ENCODE measurements at regions not wholly inside any gene's neighbourhood (a gene's known extent, or its start where the extent isn't known, plus 50 kb on each side); places are given as distances from the start of the nearest gene placed in this dataset.

- Histone ChIP-seq H4K20me1 (ENCODE audit: insufficient read depth, low read length) (no peaks in the 10 kb centered on the region), H3K4me2 (ENCODE audit: low read depth, low read length) (no peak overlapping the region), H3K4me1 (ENCODE audit: insufficient read depth, low read length) (no peaks in the 10 kb centered on the region), H3K36me3 (replicated peaks in 1 of 2; ENCODE audit: control insufficient read depth in 1 of 2, insufficient read depth in 2 of 2, low read length in 2 of 2) (no peaks in the 10 kb centered on the region), H3K9me3 (ENCODE audit: low read length) (no peaks in the 10 kb centered on the region), H3K27ac (ENCODE audit: extremely low read length, insufficient read depth, low read length) (no peak overlapping the region), H3K27me3 (ENCODE audit: control insufficient read depth in 1 of 2, insufficient read depth in 2 of 2, low read length in 2 of 2) (no peaks in the 10 kb centered on the region), H3K9ac (ENCODE audit: insufficient read depth, low read depth, low read length) (no peak overlapping the region), H3K4me3 (replicated peaks in 1 of 3; ENCODE audit: insufficient read depth in 1 of 3, low read depth in 2 of 3, low read length in 3 of 3) (no peak overlapping the region), H2AFZ (ENCODE audit: low read length) (no peak overlapping the region), H3K79me2 (ENCODE audit: insufficient read depth, low read length) (no peaks in the 10 kb centered on the region)
- DNase-seq (ENCODE audit: low spot score) (no peak), ATAC-seq (no peak), FAIRE-seq (no peak)
- ChIA-PET CTCF (ENCODE audit: low intra/inter-chr PET ratio, low total read pairs) (no interaction called here), POLR2A (no interaction called here)
- BruUV-seq (replicated peaks): no TSS peak
- 8% methylated on average over 1 of the region's 1 CpG for WGBS (ENCODE audit: low lambda C conversion rate)
- intact Hi-C loops (cut with micrococcal nuclease; ENCODE audit: unreplicated experiment): no loop called here
- in situ Hi-C loops (cut with HindIII; ENCODE audit: extremely low pct_ligation_motif_present, low pct_unique_long_range_greater_than_20kb): no loop called here
- TF ChIP-seq FOXK1 (CRISPR knock-in tag; IDR thresholded peaks at IDR 0.05; ENCODE audit: borderline replicate concordance, low read depth): no peak
- no peak for TF ChIP-seq ZNF562 (CRISPR knock-in tag; IDR thresholded peaks at IDR 0.05; ENCODE audit: borderline replicate concordance)
- TF ChIP-seq ZBTB37 (CRISPR knock-in tag; IDR thresholded peaks at IDR 0.05): no peak
- no peak for TF ChIP-seq RXRB (CRISPR knock-in tag; IDR thresholded peaks at IDR 0.05; ENCODE audit: borderline replicate concordance)
- no peak for TF ChIP-seq ZNF260 (CRISPR knock-in tag; IDR thresholded peaks at IDR 0.05; ENCODE audit: borderline replicate concordance, low read depth)
- TF ChIP-seq ZBTB8A (CRISPR knock-in tag; IDR thresholded peaks at IDR 0.05; ENCODE audit: borderline replicate concordance, low read depth): no peak
Measured at GRCh38 chr1:101476541-101476940, 239.7 kb downstream of the S1PR1 start.

GRCh38 chr1:101479945-101480344, 243.1 kb downstream of the S1PR1 start:
- in situ Hi-C loops (cut with HindIII; ENCODE audit: extremely low pct_ligation_motif_present, low pct_unique_long_range_greater_than_20kb) (no loop called here), intact Hi-C loops (cut with micrococcal nuclease; ENCODE audit: unreplicated experiment) (no loop called here)
- Histone ChIP-seq H3K4me3 (replicated peaks in 1 of 3; ENCODE audit: insufficient read depth in 1 of 3, low read depth in 2 of 3, low read length in 3 of 3) (no peak overlapping the region), H3K9ac (ENCODE audit: insufficient read depth, low read depth, low read length) (no peak overlapping the region), H3K4me2 (ENCODE audit: low read depth, low read length) (no peak overlapping the region), H3K27me3 (ENCODE audit: control insufficient read depth in 1 of 2, insufficient read depth in 2 of 2, low read length in 2 of 2) (no peaks in the 10 kb centered on the region), H3K27ac (ENCODE audit: extremely low read length, insufficient read depth, low read length) (no peak overlapping the region), H3K4me1 (ENCODE audit: insufficient read depth, low read length) (no peaks in the 10 kb centered on the region), H3K36me3 (replicated peaks in 1 of 2; ENCODE audit: control insufficient read depth in 1 of 2, insufficient read depth in 2 of 2, low read length in 2 of 2) (no peaks in the 10 kb centered on the region), H3K79me2 (ENCODE audit: insufficient read depth, low read length) (no peaks in the 10 kb centered on the region), H2AFZ (ENCODE audit: low read length) (no peak overlapping the region), H4K20me1 (ENCODE audit: insufficient read depth, low read length) (no peaks in the 10 kb centered on the region), H3K9me3 (ENCODE audit: low read length) (no peaks in the 10 kb centered on the region)
- ChIA-PET POLR2A (no interaction called here), CTCF (ENCODE audit: low intra/inter-chr PET ratio, low total read pairs) (no interaction called here)
- DNase-seq (ENCODE audit: low spot score): no peak
- TF ChIP-seq ZNF792 (CRISPR knock-in tag; IDR thresholded peaks at IDR 0.05) (no peak), CHD4 (IDR thresholded peaks at IDR 0.05; ENCODE audit: borderline replicate concordance, low read length) (no peak), ATF2 (CRISPR knock-in tag; IDR thresholded peaks at IDR 0.05) (no peak), EED (CRISPR knock-in tag; IDR thresholded peaks at IDR 0.05) (no peak)
- no peak for ATAC-seq
- no peak for FAIRE-seq
- BruUV-seq (replicated peaks): no TSS peak

All from HepG2 (cell line).